Astrocyte (in vitro differentiated cells and primary cell): ENCODE measurements at regions not wholly inside any gene's neighbourhood (a gene's known extent, or its start where the extent isn't known, plus 50 kb on each side); places are given as distances from the start of the nearest gene placed in this dataset.

Source experiments
- CTCF ChIP-seq: IDR thresholded peaks from 2 replicates; pipeline ENCODE4 v1.5.1; 2011; ENCODE audit warnings: low read depth, mild to moderate bottlenecking, inconsistent platforms, low read length, moderate library complexity; ENCODE audit not compliant: insufficient read depth
- EZH2 ChIP-seq: IDR thresholded peaks from 2 replicates; pipeline ENCODE4 v1.6.1; 2012; ENCODE audit warnings: mild to moderate bottlenecking, low read length, inconsistent platforms; ENCODE audit not compliant: insufficient read depth

- TF ChIP-seq CTCF: no peak
- no peak for TF ChIP-seq EZH2
Observed at GRCh38 chr15:81899024-81899423, 146.8 kb downstream of the MEX3B start.
